ENCODE measurements at regions not wholly inside any gene's neighbourhood (a gene's known extent, or its start where the extent isn't known, plus 50 kb on each side); places are given as distances from the start of the nearest gene placed in this dataset.

DNA sequence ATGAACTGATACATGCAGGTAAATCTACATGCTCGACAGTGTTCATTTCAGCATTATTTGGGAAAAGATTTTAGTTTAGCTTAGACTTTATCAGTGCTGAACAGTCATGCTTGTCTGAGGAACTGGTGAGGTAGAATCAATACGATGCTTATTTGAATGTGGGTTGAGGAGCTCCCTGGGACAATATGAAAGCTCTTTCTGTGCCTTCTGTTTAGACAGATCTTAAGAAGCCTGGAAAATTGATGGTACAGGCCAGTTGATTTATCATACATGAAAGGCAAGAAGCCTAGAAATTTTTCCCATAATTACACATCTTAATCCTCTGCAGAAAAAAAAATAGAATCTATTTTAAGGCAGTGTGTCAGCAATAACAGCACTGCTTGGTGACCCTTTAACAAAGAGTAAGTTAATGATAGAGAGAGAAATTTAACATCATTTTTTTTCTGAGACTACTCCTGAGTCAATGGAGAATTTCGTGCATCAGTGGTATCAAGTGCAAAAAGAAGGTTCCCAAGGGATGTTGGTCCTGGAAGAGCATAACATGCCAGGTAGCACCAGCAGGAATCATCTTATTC lies 252.2 kb upstream of the CDH20 start:
- DNase-seq (ENCODE audit: low read depth in 2 of 2): no peak

GRCh38 chr18:61082976-61083630 lies 250.1 kb upstream of the CDH20 start:
- no peak for DNase-seq (ENCODE audit: low read depth in 2 of 2)

DNA sequence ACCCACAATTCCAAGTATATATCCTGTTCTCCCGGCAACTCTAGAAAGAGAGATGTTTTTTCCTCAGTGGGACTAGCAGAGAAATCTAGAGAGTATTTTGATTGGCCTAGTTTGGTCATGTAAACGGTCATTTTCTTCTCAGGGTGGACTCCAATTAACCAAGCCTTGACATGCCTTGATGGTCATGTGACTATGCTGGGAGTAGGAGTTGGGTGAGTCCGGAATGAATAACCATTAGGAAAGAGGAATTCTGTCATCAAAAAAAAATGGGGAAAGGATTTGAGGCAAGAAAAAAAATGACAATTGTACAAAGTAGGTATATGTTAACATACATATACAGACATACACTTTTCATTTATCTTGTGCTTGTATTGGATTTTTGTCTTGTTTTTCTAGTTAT lies 248.2 kb upstream of the CDH20 start:
- no peak for DNase-seq (ENCODE audit: low read depth in 2 of 2)

DNA sequence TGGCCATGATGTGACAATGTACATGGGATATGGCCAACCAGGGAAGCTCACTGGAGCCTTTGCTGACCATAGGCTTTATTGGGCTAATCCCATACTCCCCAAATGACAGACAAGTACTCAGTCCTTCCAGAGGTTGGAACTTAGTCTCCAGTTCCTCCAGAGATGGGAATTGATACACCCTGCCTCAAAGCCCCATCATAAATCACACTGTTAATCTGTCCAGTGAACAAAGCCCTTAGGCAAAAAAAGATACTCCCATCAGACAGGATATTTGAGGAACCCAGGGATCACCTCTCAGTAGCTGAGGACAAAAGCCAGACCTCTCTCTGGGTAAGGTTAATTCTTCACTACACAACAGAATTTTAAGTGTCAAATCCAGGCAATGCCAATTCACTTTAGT lies 247.5 kb upstream of the CDH20 start:
- no peak for DNase-seq (ENCODE audit: low read depth in 2 of 2)

- DNase-seq (ENCODE audit: low read depth in 2 of 2): no peak
These were observed 246.6 kb upstream of the CDH20 start for GRCh38 chr18:61086657-61087056.

DNA sequence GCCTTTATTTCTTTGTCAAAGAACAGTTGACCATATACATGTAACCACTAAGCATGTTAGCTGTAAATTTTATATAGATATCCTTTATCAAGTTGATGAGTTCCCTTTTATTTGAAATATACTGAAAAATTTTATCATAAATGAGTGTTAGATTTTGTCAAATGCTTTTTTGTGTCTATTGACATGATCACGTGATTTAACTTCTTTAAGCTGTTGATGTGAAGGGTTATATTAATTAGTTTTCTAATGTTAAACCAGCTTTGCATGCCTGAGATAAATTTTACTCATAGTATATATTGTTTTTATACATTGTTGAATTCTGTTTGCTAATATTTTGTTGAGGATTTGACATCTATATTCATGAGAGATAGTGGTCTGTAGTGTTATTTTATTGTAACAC lies 241.9 kb upstream of the CDH20 start:
- no peak for DNase-seq (ENCODE audit: low read depth in 2 of 2)

DNA sequence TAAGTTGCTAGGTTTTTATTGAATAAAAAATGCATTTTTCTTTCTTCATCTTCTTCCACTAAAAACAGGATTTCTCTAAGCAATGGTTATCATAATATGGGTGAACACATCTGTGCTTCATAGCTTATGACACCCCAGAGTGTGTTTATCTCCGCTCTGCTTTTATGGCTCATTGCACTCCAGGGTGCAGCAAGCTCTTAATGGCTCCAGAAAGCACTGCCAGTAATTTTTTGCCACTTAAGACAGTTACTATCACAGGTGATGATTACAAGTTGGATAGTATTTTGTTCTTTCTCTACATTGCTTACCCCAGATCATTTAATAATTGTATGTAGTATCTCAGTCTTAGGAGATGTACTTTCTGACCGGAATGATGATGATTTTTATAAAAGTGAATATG lies 239.3 kb upstream of the CDH20 start:
- no peak for DNase-seq (ENCODE audit: low read depth in 2 of 2)

DNA sequence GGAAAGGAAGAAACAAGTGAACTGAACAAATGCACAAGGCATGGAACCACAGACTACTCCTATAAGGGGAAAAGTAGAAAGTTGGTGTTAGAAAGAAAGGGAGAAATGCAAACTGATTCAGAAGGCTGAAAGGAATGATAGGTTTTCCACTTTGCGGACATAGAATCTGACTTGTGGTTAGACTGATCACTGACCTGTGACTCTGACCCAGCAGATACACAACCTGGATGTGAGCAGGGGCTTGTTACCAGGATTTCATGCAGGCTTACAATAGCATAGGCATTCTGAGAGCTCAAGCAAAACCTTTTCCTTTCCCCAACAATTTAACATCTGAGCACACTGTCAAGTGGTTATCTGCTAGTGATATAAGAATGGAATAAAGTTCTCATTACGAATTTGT lies 237.0 kb upstream of the CDH20 start:
- DNase-seq (ENCODE audit: low read depth in 2 of 2): no peak

DNA sequence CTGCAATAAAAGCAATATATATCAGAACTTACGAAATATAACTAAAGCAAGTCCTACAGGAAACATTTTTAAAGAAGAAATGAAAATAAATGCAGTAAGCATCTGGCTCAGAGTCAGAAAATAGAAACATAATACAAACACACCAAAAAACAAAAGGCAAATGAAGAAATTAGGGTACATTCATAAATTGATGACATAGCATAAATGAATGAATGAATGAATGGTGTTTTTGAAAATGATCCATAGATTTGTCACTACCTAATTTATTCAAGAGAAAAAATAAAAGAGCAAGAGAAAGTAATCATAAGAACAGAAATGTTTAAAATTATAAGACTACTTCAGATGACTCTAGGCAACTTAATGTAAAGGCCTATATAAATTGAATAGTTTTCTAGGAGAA lies 226.1 kb upstream of the CDH20 start:
- DNase-seq (ENCODE audit: low read depth in 2 of 2): no peak

GRCh38 chr18:61108706-61109105 lies 224.5 kb upstream of the CDH20 start:
- no peak for DNase-seq (ENCODE audit: low read depth in 2 of 2)

GRCh38 chr18:61123309-61123708 lies 209.9 kb upstream of the CDH20 start:
- DNase-seq (ENCODE audit: low read depth in 2 of 2): no peak

DNA sequence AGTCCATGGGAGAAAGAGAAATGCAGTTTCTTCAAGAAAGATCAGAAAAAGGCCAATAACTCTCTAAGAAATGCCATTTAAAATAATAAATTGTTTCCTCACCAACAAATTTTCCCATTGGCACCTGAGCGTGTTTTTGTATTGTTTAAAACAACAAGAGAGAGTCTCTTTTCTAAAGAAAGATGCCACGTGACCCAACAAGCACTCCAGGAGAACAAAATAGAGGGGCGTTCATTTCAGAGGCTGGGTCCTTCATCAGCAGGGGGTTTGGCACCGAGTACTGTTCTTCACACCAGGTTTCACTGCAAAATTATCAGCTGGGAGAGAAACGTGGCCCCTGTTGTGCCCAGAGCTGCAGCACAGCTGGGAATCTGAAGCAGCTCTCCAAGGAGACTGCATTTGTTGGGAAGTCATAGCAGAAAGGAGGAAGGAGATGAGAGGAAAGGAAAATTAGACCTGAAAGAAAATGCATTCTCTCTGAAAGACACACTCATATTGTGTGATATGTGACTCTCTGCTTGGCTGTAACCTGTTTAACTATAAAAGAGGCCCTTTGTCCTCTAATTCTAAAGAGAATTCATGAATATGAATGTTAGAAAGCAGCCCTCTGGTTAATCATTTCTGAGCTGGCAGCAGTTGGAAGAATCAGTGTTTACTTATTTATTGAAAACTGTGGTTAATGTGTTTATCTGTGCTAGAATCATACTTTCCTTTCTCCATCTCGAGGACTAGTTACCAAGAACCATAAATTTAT lies 205.3 kb upstream of the CDH20 start:
- DNase-seq (ENCODE audit: low read depth in 2 of 2): no peak

DNA sequence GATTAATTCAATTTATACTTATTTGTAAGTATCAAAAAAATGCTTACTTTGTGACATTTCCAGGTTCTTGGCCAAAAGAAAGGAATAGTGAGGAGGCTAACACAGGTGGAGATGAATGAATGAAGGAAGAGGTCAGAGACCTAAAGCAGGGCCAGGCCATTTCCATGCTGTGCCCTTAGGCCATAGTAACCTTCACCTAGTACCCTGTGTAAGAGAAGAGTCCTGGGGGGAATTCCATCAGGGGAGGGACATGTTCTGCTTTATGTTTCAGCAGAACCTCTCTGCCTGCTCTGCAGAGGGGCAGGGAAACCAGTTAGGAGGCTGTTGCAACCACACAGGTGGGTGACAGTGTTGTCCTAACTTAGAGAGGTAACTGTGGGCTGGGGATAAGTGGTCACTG lies 204.2 kb upstream of the CDH20 start:
- DNase-seq (ENCODE audit: low read depth in 2 of 2): no peak

DNA sequence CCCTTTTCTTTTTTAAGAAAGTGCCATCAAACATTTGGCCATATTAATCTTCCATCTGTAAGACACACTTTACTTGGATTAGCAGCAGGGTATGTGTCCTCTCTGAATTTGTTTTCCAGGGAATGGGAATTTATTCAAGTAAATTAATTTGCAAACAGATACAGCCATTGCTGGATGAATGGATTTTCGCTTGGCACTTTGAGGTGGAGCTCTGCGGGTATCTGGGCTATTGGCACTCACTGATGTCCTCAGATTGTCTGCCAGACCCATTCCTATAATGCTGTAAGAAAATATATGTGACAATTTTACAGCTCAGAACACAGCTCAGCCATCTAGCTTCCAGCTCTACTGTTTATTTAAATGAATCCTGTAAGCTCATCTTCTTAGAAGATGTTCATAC lies 201.2 kb upstream of the CDH20 start:
- DNase-seq (ENCODE audit: low read depth in 2 of 2): no peak

DNA sequence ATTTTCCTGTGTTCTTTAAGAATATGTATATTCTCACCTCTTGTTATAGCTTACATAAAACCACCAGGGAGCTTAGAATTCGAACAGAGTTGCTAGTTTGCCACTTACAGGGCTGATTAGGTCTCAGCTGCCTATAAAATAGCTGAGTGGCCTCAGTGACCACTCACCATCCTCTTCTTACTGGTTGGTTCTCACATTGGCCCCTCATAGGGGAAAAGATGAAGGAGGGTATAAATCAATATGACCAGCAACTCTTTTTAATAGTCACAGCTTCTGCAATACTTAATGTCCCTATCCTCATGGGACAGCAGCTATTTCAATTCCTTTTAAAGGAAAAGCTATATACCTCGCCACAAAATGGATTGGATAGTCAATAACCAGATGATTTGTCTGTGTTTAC lies 199.4 kb upstream of the CDH20 start:
- DNase-seq (ENCODE audit: low read depth in 2 of 2): no peak

DNA sequence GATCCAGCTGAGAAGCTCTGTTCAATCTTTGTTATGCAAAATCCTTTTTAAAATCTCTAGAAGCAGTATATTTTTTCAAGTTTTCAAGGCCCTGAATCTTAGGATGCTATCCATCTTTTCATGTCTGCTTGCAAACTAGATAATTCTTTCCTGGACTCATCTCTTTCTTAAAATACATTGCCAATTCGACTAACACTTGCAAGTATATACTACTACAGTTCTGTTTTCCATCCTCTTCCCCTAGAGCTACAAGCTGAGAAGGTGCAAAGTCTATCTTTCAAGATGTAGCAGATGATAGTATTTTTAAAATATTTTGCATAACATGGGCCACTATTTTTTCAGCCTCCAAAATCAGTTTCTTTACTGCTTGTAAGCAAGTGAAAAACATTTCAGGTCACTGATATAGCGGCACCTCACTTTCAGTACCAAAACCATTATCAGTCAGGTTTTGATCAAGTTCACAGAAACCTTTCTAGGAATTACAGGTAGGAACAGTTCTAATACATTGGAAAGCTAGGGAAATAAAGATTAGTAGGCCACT lies 196.4 kb upstream of the CDH20 start:
- DNase-seq (ENCODE audit: low read depth in 2 of 2): no peak

DNA sequence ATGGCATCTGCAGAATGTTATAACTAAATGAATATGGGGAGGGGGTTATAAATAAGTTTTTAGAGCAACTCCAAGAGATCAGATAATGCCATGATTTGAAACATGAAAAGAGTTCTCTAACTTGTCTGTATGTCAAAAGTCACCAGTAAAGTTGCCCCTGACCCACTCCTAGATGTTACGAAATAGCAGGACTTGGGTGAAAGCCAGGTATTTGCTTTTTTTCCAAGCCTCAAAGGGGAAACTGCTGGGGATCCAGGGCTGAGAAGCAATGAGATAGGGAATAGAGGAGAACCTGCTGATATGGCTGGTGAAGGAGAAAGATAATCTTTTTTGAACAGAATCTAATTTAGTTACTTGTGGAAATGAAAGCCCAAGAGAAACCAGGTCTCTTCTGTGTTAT lies 191.5 kb upstream of the CDH20 start:
- no peak for DNase-seq (ENCODE audit: low read depth in 2 of 2)

DNA sequence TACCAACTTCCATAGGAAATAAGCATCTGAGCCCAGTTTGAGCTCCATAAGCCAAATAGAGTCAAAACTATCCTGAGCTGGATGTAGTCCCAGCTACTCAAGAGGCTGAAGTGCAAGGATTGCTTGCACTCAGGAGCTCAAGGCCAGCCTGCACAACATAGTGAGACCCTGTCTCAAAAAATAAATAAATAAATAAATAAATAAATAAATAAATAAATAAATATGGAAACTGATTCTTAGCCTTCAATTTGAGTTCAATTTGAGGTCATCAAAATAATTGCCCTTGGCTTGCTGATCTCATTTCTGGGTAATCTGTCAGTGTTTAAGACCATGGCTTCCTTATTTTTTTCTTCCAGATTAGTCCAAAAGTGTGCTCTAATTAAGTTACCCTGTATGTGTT lies 184.9 kb upstream of the CDH20 start:
- no peak for DNase-seq (ENCODE audit: low read depth in 2 of 2)

DNA sequence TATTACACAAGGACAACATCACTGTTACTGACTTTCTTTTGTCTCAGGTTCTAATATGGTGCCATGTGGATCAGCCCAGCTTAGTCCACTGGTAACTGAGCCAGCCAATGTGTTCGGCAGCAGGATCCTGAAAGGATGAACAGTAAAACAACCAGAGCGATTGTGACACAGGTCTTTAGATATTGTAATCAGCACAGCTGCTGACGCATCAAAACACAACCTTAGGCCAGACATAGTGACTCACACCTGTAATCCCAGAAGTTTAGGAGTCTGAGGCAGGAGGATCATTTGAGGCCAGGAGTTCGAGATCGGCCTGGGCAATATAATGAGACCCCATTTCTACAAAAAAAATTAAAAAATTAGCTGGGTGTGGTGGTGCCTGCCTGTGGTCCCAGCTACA lies 183.4 kb upstream of the CDH20 start:
- DNase-seq (ENCODE audit: low read depth in 2 of 2): no peak

DNA sequence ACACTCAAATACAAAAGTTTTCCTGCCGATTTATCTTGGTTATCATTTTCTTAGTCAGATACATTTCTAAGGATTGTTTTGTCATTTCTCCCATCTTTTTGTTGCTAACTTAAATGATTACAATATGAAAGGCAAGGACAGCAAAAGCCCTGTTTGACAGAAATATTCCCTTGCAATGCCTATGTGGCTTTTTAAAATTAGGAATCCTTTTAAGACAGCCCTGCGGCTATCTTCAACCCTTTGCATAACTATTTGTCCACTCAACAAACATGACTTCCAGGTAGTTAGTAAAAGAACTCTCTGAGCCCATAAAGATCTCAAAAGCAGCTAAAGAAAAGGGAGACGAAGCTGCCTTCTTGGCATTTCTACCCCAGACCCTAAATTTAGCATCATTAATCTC lies 179.7 kb upstream of the CDH20 start:
- DNase-seq (ENCODE audit: low read depth in 2 of 2): no peak

- no peak for DNase-seq (ENCODE audit: low read depth in 2 of 2)
These were observed 178.4 kb upstream of the CDH20 start for GRCh38 chr18:61154866-61155265.

GRCh38 chr18:61155586-61155985 lies 177.6 kb upstream of the CDH20 start:
- DNase-seq (ENCODE audit: low read depth in 2 of 2): no peak

DNA sequence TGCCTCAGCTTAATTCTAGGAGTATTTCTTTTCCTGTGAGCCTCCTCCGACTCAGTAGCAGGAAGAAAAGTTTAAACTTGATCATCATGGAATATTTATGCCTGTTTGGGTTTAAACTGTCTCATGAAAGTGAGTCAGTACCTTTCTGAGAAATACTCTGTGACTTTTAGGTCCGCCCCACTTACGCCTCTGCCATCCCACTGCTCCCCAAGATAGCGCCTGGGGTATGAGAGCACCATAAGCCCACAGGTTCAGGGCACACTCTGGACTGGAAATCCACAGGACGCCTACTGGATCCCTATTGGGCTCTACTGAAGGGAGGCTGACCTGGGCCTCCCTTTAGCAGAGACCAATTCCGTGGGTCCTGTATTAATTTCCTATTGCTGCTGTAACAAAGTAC lies 175.8 kb upstream of the CDH20 start:
- DNase-seq (ENCODE audit: low read depth in 2 of 2): no peak

All from fibroblast of skin of left quadriceps (primary cell).